NCI-H82 treated with DMSO at 0.1 percent for 48 hours (cell line): ENCODE measurements at regions not wholly inside any gene's neighbourhood (a gene's known extent, or its start where the extent isn't known, plus 50 kb on each side); places are given as distances from the start of the nearest gene placed in this dataset.

Experiments used
- DNase-seq: peaks from one replicate; lab custom pipeline; 2025; ENCODE audit not compliant: unreplicated experiment; lab: John Stamatoyannopoulos, UW

DNA sequence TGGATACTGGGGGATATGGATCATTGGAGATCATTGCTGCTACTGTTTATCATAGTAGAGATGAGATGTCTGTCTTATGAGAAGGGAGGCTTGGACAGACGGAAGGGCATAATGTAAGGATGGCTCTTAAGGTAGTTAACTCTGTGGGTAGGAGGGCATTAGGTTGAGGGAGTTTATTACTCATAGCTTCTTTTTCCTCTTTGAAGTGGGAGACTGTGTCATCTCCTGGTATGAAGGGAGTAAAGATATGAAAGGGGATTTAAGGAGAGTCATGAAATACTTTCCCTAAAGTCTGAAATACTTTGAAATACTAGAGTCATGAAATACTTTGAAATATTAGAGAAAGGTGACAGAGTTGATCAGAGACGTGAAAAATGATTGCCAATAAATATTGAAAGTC lies 255.5 kb upstream of the PITX2 start:
- DNase-seq: no peak

DNA sequence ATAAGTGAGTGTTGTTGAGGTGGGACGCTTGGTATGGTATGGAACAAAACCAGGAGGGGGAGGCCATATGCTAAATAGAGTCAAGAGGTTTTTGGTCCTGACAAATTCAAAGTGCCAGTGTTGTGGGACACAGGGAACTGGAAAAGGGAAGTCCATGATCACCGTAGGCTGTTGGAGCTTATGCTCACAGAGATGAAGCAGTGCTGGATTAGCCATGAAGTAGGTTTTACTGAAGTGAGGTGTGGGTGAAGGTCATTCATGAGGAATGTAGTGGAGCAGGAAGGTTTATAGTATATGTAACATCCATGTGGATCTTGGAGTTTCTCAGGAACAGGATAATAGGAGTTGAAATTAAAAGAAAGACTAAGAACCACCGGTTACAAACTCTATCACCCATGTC lies 256.1 kb upstream of the PITX2 start:
- DNase-seq: no peak

DNA sequence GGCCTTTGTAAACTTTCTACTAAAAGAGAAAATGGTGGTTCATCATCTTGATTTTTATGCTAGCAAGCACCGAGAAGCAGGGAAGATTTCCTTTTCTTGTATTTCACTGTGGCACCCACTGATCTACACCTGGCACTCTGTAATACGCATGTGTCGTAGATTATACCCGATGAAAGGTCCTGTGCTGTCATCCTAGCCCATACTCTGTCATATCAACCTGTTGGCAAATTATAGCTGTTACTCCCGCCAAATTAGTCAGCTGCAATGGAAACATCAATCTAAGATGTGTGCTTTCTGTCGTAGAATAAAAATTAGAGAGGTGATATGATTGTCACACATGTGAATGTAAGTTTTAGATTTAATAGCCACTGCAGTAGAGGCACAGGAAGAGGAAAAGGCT lies 263.4 kb upstream of the PITX2 start:
- DNase-seq: no peak

DNA sequence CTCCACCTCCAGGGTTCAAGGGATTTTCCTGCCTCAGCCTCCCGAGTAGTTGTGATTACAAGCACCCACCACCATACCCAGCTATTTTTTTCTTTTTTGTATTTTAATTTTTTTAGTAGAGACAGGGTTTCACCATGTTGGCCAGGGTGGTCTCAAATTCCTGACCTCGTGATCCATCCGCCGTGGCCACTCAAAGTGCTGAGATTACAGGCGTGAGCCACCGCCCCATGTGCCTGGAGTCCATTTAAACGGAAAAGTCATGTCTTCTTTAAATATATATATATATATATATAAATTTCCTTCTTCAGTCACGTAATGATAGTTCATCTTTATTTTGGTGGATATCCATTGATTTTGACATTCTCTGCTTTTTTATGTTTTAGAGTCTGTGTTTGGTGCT lies 264.0 kb upstream of the PITX2 start:
- DNase-seq: no peak

DNA sequence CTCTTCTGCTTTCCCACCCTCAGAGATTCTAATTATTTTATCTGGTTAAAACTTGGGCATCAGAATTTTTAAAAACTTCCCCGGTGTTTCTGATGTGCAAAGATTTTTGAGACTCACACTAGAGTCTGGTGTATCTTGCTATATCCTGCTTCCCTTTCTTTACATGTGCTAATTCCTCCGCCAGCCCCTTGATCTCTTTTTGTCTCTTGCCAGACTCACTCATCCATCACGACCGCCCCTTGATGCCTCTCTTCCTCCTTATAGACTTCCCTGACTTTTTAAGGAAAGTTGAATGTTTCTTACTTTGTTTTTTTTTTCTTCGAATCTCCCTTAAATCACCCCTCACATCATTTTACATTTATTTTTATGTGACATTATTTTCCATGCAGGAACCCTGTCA lies 274.9 kb upstream of the PITX2 start:
- no peak for DNase-seq

DNA sequence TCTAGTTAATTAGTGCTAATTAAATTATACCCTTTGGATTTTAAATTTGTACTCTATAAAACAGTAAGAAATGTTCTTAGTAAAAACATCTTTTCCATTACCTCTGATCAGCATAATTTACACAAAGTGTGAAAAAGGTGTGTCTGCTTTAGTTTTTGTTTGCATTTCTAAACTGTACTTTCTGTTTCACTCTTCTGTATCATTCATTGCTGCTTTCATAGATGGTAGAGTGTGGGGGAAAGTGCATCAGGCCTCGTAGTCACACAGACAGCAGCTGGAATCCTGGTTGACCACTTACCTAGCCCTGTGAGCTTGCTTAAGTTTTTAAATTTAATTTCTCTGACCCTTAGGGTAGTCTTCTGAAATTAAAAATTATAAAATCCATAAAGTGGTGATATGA lies 275.4 kb upstream of the PITX2 start:
- no peak for DNase-seq

DNA sequence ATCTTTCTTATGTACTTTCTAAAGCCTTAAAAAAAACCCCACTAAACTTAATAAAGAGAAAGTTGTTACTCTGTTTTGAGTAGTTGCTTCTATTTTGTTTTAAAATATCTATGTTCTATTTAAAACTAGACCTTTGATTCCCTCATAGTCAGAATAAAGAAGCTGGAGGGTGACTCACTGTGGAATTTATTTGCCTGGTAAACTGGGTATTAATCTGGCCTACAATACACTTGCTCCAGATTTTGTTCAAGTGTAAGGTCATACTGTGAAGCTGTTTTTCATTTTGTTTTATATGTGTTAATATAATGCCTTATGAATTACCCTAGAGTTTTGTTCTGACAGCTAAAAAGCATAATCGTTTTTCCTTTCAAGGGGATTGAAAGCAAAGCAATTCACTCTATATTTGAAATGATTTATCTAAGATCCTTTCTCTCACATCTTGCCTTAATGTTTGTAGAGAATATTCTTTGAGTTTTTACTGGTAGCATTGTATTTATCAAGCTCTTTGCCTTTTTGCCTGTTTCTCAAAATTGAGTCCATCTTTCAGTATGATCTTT lies 277.4 kb upstream of the PITX2 start:
- DNase-seq: no peak

DNA sequence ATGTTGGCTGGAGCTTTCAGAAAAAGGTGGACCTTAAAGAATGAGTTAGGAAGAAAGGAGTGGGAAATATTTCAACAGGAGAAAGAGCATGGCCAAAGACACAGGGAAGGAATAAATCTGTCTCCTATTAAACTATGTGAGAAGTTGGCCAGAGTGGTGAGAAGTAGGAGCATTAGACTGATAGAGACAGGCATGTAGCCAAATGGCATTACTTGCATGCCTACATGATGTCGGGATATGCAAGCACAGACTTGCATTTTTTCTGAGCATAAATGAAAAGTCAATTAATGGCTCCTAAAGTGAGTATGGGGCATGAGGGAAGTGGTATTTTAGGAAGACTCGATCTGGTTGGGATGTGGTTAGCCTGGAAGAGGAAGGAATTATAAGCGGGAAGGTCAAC lies 279.6 kb upstream of the PITX2 start:
- DNase-seq: no peak

DNA sequence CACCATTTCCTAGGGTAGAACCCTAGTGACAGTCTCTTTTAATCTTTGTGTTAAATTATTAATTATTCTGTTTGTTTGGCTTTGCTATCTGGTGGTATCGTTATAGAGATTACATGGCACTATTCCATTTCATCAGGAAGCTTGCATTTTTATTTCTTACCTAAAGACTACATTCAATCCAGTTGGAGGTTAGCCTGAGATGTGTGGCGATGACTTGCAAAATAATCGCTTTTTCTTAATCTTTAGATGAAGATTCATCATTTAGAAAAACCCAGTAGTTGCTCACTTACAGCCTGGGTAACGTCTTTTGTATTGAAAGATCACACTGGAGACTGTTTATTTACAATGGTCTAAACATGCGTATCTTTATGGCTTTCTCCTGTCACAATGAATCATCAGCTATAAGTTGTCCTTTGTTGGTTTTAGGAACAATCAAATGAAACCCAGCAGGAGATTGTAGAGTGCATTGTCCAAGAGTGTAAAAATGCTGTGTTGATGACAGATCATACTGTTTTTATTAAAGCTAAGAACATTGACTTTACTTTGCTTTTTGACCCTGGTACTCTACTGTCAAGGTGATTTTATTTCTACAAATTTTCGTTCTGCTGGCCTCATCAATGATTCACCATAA lies 281.7 kb upstream of the PITX2 start:
- DNase-seq: no peak

DNA sequence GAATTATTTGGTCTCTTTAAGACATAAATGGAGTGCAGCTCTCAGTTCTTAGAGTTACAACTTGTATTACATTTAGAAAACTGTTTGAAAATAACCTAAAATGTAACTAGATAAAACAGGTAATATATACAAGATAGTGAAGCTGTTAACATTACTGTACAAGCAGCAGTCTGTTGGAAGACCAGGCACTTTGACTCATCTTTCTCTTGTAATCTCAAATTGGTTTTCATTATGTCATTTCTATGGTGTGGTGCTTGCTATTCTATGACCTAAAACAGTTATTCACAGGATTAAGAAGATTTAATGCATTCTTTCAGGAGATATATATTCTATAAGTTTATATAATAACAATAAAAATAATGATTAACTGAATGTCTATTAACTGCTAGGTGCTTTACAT lies 282.5 kb upstream of the PITX2 start:
- DNase-seq: no peak

DNA sequence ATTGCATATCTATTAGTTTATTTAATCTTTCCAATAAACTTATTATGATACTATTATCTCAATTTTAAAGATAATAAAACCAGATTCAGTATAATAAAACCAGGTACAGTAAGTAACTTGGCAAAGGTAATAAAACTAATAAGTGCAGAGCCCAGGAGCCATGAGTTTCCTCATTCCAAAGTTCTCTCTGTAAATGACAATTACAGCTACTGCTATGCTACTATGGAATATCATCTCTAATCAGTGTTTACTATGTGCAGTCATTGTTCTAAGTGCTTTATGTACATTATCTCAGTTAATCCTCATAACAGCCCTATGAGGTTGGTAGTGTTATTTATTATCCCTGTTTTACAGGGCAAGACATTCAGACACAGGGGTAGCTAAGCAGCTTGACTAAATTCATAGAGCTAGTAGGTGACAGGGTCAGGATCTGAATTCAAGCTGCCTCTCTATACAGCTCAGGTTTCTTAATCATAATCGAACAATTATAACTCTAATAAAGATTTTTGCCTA lies 285.0 kb upstream of the PITX2 start:
- no peak for DNase-seq

DNA sequence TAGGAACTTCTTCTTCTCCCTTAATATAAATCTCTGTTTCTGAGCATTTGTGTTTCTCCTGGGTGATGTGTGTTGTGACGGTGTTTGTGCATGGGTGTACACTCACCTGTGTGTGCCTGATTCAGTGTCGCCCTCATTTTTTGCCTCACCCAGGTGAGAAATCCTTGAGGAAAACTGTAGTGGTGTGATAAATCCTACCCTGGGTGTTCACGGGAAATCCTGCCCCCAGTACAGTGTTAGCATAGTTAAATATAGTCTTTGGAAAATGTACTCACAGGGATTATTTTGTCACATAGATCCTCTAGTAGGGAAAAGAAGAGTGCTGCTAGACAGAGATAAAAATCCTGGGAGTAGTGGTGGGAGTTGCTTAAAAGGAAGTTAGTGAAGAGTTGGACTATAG lies 291.9 kb upstream of the PITX2 start:
- no peak for DNase-seq

DNA sequence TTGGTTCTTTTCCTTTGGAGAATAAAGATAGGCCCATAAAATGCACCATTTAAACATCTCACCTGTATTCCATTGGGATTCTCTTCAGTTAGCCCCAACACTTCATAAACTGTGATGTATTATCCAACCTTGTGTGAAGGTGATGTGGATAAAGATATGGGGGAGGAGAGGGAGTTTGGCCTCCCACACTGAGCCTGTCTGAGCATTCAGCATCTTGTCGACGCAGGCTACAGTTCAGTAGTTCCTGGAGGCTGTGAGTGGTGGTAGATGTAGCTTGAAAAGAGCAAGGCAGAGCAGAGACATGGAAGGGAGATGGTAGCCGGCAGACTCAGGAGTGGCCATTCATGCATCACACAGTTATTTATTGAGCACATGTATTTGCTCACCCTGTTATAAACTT lies 292.4 kb upstream of the PITX2 start:
- DNase-seq: no peak

DNA sequence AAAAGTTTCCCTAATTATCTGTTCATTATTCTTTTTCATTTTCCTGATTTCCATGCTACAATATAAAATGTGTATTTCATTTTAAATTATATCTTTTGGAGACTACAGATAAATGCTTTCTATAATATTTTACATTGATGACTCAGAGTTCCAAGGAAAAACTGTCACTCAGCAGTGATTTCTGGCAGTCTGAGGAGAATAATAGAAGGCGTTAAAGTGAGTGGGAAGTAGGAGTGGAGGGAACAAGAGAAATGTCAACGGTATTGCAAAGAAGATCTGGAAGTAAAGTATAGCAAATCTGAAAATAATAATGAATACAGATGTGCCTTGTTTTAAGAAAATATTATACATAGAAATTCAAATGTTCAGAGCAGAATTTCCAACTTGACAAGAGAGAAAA lies 293.6 kb upstream of the PITX2 start:
- DNase-seq: no peak

DNA sequence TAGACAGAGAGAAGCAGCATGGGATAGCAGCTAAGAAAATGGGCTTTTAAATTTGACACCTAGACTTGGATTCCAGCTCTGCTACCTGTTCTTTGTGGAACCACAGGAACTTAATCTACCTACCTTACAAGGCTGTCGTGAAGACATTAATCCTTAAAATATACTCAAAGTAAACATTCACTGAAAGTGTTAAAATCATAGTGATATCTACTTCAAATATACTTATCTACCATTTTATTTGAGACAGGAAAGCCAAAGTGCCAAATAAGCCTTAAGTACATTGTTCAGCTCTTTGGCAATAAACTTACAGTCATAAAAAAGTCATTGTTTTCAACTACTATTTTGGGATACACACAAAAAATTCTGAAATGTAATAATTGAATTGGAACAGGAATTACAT lies 295.0 kb upstream of the PITX2 start:
- DNase-seq: no peak

DNA sequence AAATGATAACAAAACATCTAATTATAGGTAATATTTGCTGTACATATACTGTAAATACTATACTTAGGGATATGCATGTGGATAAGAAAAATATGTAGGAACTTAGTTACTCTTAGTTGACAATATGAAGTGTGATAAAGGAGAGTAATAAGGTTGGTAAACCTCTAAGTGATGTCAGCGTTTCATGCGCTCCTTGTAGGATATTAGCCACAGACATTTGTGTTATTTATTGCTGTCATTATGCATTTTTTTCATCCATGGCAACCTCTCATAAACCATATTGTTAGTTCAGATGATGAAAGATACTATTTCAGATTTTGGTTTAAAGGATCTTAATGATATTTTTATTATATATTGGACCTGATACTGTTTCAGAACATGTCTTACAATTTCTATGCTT lies 298.1 kb upstream of the PITX2 start:
- DNase-seq: no peak

DNA sequence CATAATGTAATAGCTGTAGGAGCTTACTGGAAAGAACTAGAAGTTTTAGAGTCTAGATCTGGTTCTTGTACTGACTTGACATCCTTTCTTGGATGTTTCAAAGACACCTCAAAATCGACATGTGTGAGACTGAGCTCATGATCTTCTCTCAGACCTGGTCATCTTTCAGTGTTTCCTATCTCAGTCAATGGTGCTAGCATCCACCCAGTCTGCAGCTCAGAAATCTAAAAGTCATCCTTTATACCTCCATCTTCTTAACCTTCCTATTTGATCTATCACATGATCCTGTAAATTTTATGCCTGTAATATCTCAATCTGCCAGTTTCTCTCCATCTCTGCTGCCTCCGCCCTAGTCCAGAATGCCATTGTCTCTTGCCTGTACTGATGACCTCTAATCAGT lies 301.9 kb upstream of the PITX2 start:
- DNase-seq: no peak

DNA sequence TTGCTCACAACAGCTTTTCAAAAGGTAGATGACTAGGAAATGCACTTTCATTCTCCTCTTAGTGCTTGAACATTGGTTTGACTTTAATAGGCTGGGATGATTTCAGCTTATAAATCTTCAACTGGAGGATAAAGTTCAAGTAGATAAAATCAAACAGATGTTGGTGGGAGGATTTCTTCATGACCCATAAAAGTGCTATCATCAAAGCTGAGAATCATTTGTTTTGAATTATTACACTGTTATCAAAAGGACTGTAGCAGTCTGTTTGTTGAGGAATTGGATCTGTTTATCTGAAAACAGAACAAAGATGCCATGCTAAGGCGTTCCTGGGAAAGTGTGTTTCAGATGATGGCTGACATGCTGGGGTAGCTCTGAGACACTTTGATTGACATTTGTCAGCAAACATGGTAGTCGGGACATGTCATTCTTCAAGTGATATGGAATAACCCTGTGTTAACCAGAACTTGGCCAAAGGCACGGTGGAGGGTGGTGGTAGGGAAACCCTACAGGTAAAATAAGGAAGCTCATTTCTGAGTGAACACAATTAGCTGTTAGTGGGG lies 304.0 kb upstream of the PITX2 start:
- no peak for DNase-seq

DNA sequence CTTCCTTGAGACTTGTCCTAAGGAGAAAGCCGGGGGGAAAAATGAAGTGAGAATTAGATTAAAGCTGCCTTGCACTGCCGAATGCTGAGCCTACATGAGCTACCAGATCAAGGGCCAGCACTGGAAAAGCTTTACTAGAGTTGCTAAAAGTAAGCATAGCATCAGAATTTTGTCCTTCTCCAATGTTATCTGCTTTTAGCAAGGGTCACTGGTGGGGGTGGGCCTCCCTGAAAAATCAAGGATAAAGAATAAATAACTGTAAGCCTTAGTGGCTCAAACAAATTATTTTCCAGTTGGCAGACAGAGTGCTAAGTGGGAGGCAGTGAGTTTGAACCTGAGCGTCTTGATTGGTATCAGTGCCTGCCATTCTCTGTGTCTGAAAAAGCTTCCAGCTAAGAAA lies 310.5 kb upstream of the PITX2 start:
- no peak for DNase-seq

DNA sequence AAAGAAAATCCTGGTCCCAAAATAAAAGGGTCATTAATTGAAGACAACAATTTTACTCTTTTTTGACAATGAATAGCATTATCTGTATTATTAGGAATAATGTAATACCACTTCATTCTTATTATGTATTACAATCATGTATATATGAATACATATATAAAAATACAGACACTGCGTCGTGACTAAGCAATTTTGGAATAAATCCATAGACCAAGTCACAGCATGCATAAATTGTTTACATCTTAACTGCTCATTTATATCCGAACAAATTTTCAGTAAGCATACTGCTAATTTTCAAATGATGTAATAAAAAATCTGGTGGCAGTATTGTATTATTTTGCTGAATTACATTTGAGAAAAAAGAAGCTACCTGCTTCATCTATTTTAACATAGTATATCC lies 321.6 kb upstream of the PITX2 start:
- DNase-seq: no peak

DNA sequence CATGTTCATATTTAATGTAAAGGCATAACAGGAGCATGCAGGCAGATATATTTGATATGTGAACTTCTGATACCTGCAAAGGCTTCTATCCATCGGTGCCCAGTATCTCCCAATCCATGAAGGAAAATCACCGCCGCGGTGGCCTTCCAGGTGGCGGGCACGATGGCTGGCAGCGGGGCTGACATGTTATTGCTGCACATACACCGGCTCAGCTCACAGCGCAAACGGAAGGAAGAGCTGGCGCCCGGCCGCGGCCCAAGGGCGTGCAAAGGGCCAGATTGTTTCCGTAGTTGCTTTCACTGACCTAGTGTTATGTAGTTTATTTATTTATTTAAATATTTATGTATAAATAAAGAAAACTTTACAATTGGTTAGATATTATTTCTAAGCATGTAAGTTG lies 322.7 kb upstream of the PITX2 start:
- DNase-seq: no peak

DNA sequence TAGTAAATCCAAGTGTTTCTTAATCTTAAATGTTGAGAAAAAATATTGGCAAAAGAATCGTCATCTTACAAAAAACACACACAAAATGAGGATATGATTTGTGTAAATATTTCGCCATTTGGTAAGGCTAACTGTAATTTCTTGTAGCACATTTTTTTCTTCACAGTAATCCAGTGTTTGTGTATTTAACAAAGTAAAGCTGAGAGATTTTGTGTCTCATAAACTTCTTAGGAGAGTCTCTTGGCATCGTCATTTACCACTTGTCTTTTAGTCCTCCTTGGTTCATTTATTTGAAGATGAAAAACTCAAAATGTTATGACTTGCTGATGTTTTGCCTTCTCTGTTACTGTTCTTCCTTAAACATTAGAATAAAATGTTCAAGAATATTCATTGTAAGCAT lies 326.7 kb upstream of the PITX2 start:
- DNase-seq: no peak

DNA sequence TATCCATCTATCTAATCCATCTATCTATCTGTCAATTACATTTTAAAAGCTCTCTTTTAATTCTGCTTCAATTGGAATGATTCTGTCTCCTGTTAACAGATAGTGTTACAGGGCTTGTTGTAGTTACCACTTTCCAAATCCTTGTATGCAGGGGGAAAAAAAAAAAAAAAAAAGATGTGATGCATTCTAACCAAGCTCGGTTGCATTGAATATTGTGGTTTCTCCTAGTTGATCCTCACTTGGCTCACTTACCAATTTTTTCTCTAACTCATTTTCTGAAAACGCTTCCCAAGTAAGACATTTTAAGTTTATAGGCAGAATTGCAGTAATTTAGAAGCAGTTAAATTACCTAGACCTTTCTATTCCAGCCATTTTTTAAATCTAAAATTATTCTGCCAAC lies 327.9 kb upstream of the PITX2 start:
- DNase-seq: no peak
